ENCODE measurements at regions not wholly inside any gene's neighbourhood (a gene's known extent, or its start where the extent isn't known, plus 50 kb on each side); places are given as distances from the start of the nearest gene placed in this dataset.

DNA sequence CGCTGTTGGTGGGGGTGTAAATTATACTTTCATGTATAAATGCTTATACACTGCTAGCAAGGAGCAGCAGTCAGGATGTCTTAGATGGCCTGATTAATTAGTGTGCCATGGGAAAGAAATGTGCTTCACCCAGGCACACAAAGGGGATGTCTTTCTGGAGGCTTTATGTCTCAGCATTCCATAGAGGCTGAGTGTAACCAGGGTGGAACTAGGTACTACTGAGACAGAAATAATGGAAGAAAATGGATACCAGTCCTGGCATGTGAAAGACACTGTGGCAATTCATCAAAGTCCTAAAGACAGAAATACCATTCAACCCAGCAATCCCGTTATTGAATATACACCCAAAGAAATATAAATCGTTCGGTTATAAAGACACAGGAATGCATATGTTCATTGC, 52.5 kb downstream of the PF4 start:
- H3K27me3 ChIP-seq: no peaks in the 10 kb centered on the region
- H3K27ac ChIP-seq: no peak overlapping the region
- ATAC-seq (ENCODE audit: low FRiP score in 2 of 2) (no peak), DNase-seq (no peak)
- H3K36me3 ChIP-seq: no peaks in the 10 kb centered on the region
- no peaks in the 10 kb centered on the region for H3K4me1 ChIP-seq
- WGBS, 2 donors: 95 to 98% methylated on average over 4 of the region's 4 CpGs
- H3K4me3 ChIP-seq: no peak overlapping the region
- no peaks in the 10 kb centered on the region for H3K9me3 ChIP-seq
- TF ChIP-seq EP300 (IDR thresholded peaks at IDR 0.05) (no peak), POLR2A (IDR thresholded peaks at IDR 0.05) (no peak), POLR2AphosphoS5 (IDR thresholded peaks at IDR 0.05) (no peak)
- TF ChIP-seq, protein P1, sequence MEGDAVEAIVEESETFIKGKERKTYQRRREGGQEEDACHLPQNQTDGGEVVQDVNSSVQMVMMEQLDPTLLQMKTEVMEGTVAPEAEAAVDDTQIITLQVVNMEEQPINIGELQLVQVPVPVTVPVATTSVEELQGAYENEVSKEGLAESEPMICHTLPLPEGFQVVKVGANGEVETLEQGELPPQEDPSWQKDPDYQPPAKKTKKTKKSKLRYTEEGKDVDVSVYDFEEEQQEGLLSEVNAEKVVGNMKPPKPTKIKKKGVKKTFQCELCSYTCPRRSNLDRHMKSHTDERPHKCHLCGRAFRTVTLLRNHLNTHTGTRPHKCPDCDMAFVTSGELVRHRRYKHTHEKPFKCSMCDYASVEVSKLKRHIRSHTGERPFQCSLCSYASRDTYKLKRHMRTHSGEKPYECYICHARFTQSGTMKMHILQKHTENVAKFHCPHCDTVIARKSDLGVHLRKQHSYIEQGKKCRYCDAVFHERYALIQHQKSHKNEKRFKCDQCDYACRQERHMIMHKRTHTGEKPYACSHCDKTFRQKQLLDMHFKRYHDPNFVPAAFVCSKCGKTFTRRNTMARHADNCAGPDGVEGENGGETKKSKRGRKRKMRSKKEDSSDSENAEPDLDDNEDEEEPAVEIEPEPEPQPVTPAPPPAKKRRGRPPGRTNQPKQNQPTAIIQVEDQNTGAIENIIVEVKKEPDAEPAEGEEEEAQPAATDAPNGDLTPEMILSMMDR (IDR thresholded peaks at IDR 0.05): no peak

DNA sequence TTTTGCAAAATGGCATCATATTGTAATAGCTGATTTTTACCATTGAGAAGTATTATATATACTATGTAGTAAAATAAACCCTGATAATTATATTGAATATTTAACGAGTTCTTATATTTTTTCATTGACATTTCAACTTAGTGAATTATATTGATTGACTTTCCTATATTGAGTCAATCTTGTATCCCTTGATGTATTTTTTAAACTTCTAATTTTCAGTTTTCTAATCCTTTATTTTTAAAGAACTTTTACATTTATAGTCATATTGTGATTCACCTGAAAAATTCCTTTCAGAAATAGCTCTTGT, 54.4 kb downstream of the CXCL1 start:
- no peaks in the 10 kb centered on the region for H3K36me3 ChIP-seq
- H3K4me3 ChIP-seq: no peak overlapping the region
- H3K9me3 ChIP-seq: no peaks in the 10 kb centered on the region
- no peak overlapping the region for H3K27ac ChIP-seq
- H3K4me1 ChIP-seq: no peaks in the 10 kb centered on the region
- ATAC-seq (ENCODE audit: low FRiP score in 2 of 2) (no peak), DNase-seq (no peak)
- no peaks in the 10 kb centered on the region for H3K27me3 ChIP-seq
- 84 to 91% methylated on average over 1 of the region's 1 CpG for WGBS, 2 donors
- TF ChIP-seq, protein P1 (IDR thresholded peaks at IDR 0.05): no peak
- TF ChIP-seq POLR2A (IDR thresholded peaks at IDR 0.05) (no peak), POLR2AphosphoS5 (IDR thresholded peaks at IDR 0.05) (no peak), EP300 (IDR thresholded peaks at IDR 0.05) (no peak)

DNA sequence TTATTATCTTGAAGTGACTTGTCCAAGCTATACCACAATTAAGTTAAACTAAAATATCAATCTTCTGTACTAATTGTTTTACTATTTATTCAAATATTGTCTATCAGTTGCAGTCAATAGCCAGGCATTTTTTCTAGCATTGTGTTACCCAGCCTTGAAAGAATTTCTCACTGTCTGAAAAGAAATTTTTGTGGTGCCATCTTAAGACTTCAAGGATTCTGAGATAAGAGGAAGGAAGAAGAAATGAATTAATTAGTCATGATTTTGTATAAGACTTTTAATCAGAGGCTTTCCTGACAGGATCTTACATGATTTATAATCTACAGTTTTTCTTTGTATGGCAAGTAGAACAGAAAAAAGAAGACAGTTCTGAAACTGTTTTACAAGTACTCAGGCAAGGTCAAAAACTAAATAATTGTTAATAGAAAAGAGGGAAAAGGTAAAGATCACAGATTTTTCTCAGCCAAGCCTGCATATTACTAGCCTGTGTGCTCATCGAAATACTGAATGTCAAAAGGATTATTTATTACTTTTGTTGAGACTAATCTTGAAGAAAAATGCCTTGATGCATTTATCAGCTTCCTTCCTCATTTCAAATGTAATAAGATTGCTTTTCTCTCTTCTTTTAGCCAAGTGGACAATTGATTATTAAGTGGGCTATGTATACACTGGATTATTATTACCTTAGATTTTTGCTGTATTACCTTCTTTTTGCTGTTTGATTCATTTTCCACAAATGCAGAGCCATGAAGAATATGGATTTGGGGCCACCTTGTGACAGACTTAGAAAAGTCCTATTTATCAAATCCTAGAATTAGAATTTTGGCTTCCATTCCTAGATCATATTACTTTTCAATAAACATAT, 53.8 kb downstream of the CXCL1 start:
- H3K9me3 ChIP-seq: no peaks in the 10 kb centered on the region
- no peak overlapping the region for H3K4me3 ChIP-seq
- 26 to 57% methylated on average over 1 of the region's 1 CpG for WGBS, 2 donors
- no peaks in the 10 kb centered on the region for H3K36me3 ChIP-seq
- ATAC-seq (ENCODE audit: low FRiP score in 2 of 2): no peak
- H3K4me1 ChIP-seq: no peaks in the 10 kb centered on the region
- H3K27me3 ChIP-seq: no peaks in the 10 kb centered on the region
- no peak overlapping the region for H3K27ac ChIP-seq
- TF ChIP-seq, protein P1 (IDR thresholded peaks at IDR 0.05): peak in 3 of 6 experiments; percentile 14 to 40 (median 28)
- TF ChIP-seq POLR2A (IDR thresholded peaks at IDR 0.05): no peak
- DNase-seq: no peak

DNA sequence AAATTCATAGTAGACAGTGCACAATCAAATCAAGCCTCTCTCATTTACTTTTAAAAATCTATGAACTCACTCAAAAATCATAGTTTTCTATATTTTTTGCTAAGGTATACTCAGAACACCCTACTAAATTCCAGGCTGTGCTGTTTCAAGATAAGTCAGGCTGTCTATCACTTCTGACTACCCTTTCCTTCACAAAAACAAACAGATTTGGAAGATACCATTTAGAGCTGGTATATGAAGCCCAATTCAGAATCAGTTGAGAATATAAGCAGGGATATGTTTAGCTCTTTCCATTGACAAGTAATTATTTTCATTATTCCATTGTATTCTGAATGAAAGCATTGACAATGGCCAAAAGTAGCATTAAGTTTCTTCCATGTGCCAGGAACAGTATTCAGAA, 53.1 kb downstream of the CXCL1 start:
- DNase-seq: no peak
- Histone ChIP-seq H3K4me3 (no peak overlapping the region), H3K4me1 (no peaks in the 10 kb centered on the region), H3K27me3 (no peaks in the 10 kb centered on the region), H3K9me3 (no peaks in the 10 kb centered on the region), H3K27ac (no peak overlapping the region), H3K36me3 (no peaks in the 10 kb centered on the region)
- ATAC-seq (ENCODE audit: low FRiP score in 2 of 2): no peak
- TF ChIP-seq POLR2AphosphoS5 (IDR thresholded peaks at IDR 0.05) (no peak), EP300 (IDR thresholded peaks at IDR 0.05) (no peak), POLR2A (IDR thresholded peaks at IDR 0.05) (no peak)
- TF ChIP-seq, protein P1 (IDR thresholded peaks at IDR 0.05): no peak
